Umbilical cord (tissue), 1 donor: ENCODE measurements at regions not wholly inside any gene's neighbourhood (a gene's known extent, or its start where the extent isn't known, plus 50 kb on each side); places are given as distances from the start of the nearest gene placed in this dataset.
"Not testable (repeated sequence)": the region's sequence is repeated elsewhere in the genome, so short reads cannot be mapped to it uniquely, and the experiment has no call there.

Experiments
- DNase-seq: peaks from one replicate; pipeline ENCODE4 v3.0.0-alpha.2; 2015; ENCODE audit warnings: low spot score

DNA sequence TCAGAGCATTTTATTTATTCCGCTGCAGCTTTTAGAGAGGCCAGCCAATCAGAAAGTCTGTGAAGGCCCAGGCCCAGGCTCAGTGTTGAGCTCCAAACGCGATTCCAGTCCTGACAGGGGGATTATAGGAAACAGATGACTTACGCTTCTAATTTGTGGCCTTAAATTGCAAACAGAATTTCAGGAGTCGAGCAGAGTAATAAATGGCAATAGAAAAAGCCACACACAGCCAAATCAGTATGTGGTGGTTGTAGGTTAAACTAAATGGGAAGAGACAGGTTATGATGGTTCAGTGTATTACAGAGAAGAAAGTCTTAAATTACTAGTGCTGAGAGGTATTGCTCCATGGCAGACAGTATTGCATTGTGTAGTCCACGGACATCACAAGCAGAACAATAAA is 131.0 kb upstream of the ZEB2 start:
- peak; percentile 48 for DNase-seq

DNA sequence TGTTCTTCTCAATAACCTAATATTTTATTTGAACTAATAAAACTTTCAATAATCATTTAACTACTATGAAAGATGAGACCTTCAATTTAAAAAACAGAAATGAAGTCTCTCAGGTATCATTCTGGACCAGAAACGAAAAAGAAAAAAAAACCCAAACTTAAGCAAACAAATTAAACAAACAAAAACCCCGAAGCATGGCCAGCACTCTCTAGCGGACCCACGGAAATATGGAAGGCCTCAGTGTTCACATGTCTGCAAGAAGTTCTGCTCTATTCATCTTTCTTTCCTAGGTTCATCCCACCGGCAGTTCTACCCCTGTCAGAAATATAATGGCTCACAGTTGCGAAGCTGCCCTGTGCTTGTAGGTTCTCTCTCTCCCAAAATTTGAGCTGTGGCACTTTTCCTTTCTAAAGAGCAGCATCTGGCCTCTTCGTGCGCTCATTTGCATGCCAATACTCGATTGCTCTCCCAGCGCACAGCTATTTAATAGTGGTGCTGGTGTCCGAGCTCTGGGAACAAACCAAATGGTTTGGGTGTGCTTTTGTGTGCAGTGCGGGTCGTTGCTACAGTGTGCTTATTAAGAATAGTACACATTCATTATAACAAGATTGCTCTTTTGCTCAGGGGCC is 129.0 kb upstream of the ZEB2 start:
- DNase-seq = no peak

DNA sequence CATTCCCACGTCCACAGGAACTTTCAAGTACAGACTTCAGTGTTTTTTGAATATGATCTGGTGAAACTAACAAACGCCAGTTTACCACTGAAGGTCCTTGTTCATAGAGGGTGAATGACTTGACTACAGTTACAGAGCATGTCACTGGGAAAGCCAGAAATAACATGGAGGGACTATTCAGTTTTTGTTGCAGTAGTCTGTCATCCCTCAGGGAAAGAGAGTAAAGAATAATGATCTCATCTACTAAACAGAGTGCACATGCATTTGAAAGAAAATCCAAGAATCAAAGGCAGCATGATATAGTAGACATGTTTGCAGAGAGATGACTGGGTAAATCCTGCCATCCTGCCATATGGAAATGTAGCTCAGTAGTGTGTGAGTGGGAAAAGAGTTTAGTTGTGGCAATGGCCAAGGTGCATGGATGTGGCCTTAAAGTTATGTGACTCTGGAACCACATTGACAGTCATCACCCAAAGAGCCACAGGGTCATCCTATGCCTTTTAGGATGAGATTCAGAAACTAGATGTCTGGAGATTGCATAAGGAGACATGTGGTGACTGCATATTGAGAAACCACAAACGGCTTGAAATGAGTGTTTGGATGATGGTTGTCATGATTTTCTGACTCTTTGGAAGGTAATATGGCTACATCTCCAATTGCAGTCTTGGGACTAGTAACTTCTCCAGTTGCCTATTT is 125.3 kb upstream of the ZEB2 start:
- DNase-seq = no peak

DNA sequence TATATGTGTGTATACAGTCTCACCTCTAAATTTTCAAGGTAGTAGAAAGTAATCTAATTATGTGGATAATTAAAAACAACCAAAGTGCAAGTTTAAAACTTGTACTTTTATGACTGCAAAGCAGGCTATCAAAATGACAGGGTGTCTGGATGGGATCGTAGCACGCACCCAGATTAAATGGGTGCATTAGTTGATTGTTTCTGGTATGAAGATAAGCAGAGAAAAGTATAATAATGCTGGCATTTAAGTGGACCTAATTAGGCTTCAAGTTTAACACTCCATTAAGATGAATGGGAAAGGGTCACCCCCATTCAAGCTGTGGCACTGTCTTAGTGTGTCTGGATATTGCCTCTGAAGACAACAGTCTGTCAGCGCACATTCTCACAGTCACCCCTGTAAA is 124.6 kb upstream of the ZEB2 start:
- DNase-seq = no peak

GRCh38 chr2:144643537-144644336 is 123.8 kb upstream of the ZEB2 start:
- no peak for DNase-seq

GRCh38 chr2:144642856-144643255 is 122.9 kb upstream of the ZEB2 start:
- DNase-seq = peak; percentile 76

- peak; percentile 67 for DNase-seq
Observed at GRCh38 chr2:144642131-144642530, 122.2 kb upstream of the ZEB2 start.

DNA sequence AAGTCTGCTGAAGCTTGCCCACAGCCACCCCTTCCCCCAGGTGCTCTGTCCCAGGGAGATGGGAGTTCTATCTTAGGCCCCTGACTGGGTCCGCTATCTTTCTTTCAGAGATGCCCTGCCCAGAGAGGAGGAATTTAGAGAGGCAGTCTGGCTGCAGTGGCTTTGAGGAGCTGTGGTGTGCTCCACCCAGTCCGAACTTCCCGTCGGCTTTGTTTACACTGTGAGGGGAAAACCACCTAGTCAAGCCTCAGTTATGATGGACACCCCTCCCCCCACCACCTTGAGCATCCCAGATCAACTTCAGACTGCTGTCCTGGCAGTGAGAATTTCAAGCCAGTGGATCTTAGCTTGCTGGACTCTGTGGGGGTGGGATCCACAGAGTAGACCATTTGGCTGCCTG is 118.3 kb upstream of the ZEB2 start:
- DNase-seq = not testable (repeated sequence)

GRCh38 chr2:144636860-144637259 is 116.9 kb upstream of the ZEB2 start:
- DNase-seq = not testable (repeated sequence)

- DNase-seq = no peak
Observed at GRCh38 chr2:144632809-144633208, 112.9 kb upstream of the ZEB2 start.

- peak; percentile 93 for DNase-seq
Observed at GRCh38 chr2:144631636-144632035, 111.7 kb upstream of the ZEB2 start.

- no peak for DNase-seq
Observed at GRCh38 chr2:144630459-144631215, 110.7 kb upstream of the ZEB2 start.

DNA sequence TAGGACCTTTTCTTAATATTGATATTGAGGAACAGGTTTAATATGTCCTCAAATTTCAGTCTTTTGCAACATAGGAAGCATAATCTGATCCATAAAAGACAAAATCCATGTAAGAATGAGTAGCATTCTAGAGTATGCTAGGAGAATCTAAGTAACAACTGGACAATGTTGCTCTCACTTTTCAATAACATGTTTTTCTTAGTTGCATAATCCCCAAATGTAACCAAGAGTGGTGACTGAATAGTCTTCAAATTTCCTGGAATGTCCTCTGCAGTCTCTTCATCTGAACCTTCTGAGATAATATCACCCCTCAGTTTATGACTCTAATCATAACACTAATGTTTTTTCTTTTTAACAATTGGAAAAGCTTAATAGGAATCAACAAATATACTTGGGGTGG is 110.0 kb upstream of the ZEB2 start:
- no peak for DNase-seq

GRCh38 chr2:144628566-144628965 is 108.6 kb upstream of the ZEB2 start:
- DNase-seq = no peak

- no peak for DNase-seq
Observed at GRCh38 chr2:144625626-144626025, 105.7 kb upstream of the ZEB2 start.

- DNase-seq = no peak
Observed at GRCh38 chr2:144625226-144625625, 105.3 kb upstream of the ZEB2 start.

- DNase-seq = no peak
Observed at GRCh38 chr2:144624451-144624850, 104.5 kb upstream of the ZEB2 start.

GRCh38 chr2:144622373-144622772 is 102.5 kb upstream of the ZEB2 start:
- DNase-seq = not testable (repeated sequence)

- no peak for DNase-seq
Observed at GRCh38 chr2:144621266-144621665, 101.3 kb upstream of the ZEB2 start.

GRCh38 chr2:144619760-144620159 is 99.8 kb upstream of the ZEB2 start:
- DNase-seq = no peak

DNA sequence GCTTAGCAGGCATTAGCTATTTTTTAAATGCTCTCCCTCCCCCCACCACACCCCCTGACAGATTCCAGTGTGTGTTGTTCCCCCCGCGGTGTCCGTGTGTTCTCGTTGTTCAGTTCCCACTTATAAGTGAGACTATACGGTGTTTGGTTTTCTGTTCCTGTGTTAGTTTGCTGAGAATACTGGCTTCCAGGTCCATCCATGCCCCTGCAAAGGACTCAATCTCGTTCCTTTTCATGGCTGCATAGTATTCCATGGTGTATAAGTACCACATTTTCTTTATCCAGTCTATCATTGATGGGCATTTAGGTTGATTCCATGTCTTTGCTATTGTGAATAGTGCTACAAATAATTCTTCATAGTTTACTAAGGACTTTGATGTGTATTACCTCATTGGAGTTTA is 97.3 kb upstream of the ZEB2 start:
- not testable (repeated sequence) for DNase-seq
